Large intestine (tissue), 3 donors: ENCODE measurements at regions not wholly inside any gene's neighbourhood (a gene's known extent, or its start where the extent isn't known, plus 50 kb on each side); places are given as distances from the start of the nearest gene placed in this dataset.
A peak's percentile ranks its signal among the peaks of the same experiment; 100 is the strongest.

ENCODE experiments used
- DNase-seq, 2 donors: peaks; one replicate each; pipeline versions ENCODE4 v3.0.0 to v3.0.0-alpha.2; 2013
- H3K27ac ChIP-seq: one replicate; pipeline ENCODE4 v1.5.1; 2013; ENCODE audit warnings: low read length
- H3K27me3 ChIP-seq: 2 replicates; pipeline ENCODE4 v1.6.1; 2013; ENCODE audit warnings: low read length; ENCODE audit not compliant: control insufficient read depth, insufficient read depth
- H3K36me3 ChIP-seq: 2 replicates; pipeline ENCODE4 v1.6.1; 2013; ENCODE audit warnings: low read length; ENCODE audit not compliant: control insufficient read depth, insufficient read depth
- H3K4me1 ChIP-seq: one replicate; pipeline ENCODE4 v1.6.1; 2013; ENCODE audit warnings: low read length; ENCODE audit not compliant: control insufficient read depth, insufficient read depth
- H3K4me3 ChIP-seq: one replicate; pipeline ENCODE4 v1.5.1; 2013; ENCODE audit warnings: low read length
- H3K9me3 ChIP-seq: one replicate; pipeline ENCODE4 v1.6.1; 2013; ENCODE audit warnings: mild to moderate bottlenecking, low read depth, low read length, moderate library complexity; ENCODE audit not compliant: control insufficient read depth
- WGBS: methylation state at CpG from one replicate; pipeline ENCODE4 v1.1.5; 2013; ENCODE audit warnings: low lambda C conversion rate; ENCODE audit not compliant: insufficient coverage; 5-methylcytosine and 5-hydroxymethylcytosine counted together

DNA sequence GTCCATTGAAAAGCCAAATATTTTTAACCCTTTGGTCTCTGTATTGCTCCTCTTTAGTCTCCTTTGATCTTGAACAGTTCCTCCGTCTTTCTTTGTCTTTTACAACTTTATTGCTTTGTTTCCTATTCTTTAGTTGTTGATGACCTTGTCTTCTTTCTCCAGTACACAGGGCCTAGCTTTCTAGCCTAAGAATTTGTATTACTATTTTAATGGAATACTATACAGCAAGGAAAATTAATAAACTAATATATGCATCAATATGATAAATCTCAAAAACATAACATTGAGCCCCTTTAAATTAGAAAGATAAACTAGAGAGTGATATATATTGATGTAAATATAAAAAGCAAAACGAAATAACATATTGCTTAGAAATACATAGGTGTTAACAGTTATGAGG is 88.7 kb downstream of the NR1D2 start:
- H3K36me3 ChIP-seq = no peaks in the 10 kb centered on the region
- whole genome bisulfite sequencing = 67% methylated on average over 2 of the region's 2 CpGs

DNA sequence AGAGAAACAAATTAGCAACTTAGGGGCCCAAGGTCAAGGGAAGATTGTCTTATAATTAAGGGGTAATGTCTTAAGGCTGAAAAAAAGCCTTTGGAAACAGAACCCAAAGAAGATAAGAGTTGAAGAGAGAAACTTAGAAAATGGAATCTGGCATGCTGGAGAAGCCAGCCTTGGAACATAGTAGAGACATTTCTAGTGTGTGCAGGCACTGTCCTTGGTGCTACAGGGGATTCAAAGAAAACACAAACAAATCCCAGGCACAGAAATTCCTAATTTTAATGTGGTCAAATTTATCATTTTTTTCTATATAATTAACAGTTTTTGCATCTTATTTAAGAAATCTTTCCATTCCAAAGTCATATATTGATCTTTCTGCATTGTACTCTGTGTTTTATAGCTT is 89.4 kb downstream of the NR1D2 start:
- Histone ChIP-seq H3K9me3 (no peaks in the 10 kb centered on the region), H3K27me3 (peaks cover 3% of the 10 kb centered on the region), H3K4me1 (no peaks in the 10 kb centered on the region), H3K4me3 (no peak overlapping the region), H3K27ac (no peak overlapping the region), H3K36me3 (no peaks in the 10 kb centered on the region)
- DNase-seq = no peak

More for the DNA sequence above, 88.7 kb downstream of the NR1D2 start:
- no peak overlapping the region for H3K4me3 ChIP-seq
- H3K4me1 ChIP-seq = no peaks in the 10 kb centered on the region
- peaks cover 3% of the 10 kb centered on the region for H3K27me3 ChIP-seq
- no peak overlapping the region for H3K27ac ChIP-seq
- DNase-seq = no peak
- H3K9me3 ChIP-seq = no peaks in the 10 kb centered on the region

DNA sequence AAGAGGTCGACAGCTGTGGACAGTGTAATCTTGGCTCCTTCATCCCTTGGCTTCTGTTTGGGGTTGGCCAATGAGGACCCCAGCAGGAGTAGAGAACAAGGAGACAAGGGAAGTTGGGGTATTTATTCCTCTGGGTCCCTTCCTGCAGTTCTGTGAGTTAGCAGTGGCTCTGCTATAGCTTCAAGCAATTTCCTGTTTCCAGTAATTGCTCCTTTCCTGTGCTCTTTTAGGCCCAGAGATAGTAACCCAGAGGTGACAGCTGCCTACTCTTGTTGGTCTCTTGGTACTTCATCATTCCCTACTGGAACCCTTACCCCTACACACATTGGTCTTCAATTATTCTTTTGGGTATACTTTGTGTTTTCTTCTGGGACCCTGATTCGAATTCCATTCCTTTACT is 92.9 kb downstream of the NR1D2 start:
- H3K36me3 ChIP-seq = no peaks in the 10 kb centered on the region
- no peak overlapping the region for H3K4me3 ChIP-seq
- DNase-seq = no peak
- no peaks in the 10 kb centered on the region for H3K9me3 ChIP-seq
- H3K4me1 ChIP-seq = no peaks in the 10 kb centered on the region
- no peak overlapping the region for H3K27ac ChIP-seq
- WGBS = 63% methylated on average over 1 of the region's 2 CpGs
- H3K27me3 ChIP-seq = no peaks in the 10 kb centered on the region

DNA sequence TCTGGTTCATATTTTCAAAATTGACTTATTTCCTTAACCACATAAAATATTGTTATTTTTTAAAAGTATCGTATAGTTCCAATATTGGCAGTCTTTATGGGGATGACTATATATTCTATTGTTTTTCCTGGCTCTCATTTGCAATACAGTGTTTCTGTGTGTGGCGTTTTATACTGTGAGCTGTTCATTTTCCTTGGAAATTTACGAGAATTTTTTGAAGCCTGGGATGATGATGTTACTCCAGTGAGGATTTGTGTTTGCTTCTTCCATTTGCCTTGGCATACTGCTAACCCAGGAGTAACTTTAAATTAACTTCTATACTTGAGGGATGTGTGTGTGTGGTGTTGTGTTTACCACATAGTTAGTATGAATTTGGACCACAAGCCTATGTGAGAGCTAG is 95.2 kb downstream of the NR1D2 start:
- H3K4me1 ChIP-seq = no peaks in the 10 kb centered on the region
- no peaks in the 10 kb centered on the region for H3K36me3 ChIP-seq
- DNase-seq = no peak
- H3K9me3 ChIP-seq = no peaks in the 10 kb centered on the region
- no peak overlapping the region for H3K27ac ChIP-seq
- H3K27me3 ChIP-seq = no peaks in the 10 kb centered on the region
- WGBS = 100% methylated on average over 2 of the region's 3 CpGs
- no peak overlapping the region for H3K4me3 ChIP-seq

DNA sequence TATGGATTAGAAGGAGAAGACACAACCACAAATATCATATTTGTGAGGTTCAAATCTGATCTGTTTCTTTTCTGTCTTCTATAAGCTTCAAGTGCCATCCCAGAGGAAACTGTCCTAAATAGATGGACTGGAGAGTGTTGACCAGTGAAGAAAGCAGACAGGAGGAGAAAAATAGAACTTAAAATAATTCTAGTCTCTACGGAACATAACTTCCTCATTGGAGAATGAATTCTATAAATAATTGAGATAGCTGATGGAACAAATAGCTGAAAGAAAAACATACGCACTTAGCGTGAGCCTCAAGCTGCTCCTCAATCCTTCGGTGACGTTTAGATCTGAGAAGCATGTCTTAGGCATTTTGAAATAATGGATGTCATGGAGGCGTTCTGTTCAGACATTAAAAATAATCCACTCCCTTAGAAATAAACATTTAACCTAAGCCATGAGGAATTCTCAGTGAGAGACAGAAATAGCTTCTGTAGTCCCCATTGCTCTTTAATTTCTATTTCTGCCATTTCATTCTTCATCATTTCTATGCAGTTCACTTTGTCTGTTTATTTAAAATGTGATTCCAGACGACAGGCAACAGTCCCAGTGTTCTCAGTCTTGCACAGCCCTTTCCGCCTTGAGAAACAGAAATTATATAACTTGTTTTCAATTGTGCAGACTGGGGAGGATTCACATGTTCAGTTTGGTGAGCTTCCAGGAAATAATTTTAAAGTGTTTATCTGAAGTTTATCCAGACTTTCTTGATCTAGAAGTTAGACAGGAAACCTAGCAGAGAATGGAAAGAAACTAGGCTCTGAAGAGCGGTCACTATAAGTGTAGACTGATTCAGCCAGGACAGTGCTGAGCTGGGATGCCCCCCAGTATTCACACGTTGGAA is 97.3 kb downstream of the NR1D2 start:
- peak in 1 of 2 donors; percentile 13 for DNase-seq
- no peaks in the 10 kb centered on the region for H3K4me1 ChIP-seq
- H3K27ac ChIP-seq = no peak overlapping the region
- H3K27me3 ChIP-seq = no peaks in the 10 kb centered on the region
- H3K36me3 ChIP-seq = no peaks in the 10 kb centered on the region
- 77% methylated on average over 6 of the region's 10 CpGs for WGBS
- H3K4me3 ChIP-seq = no peak overlapping the region
- H3K9me3 ChIP-seq = no peaks in the 10 kb centered on the region

DNA sequence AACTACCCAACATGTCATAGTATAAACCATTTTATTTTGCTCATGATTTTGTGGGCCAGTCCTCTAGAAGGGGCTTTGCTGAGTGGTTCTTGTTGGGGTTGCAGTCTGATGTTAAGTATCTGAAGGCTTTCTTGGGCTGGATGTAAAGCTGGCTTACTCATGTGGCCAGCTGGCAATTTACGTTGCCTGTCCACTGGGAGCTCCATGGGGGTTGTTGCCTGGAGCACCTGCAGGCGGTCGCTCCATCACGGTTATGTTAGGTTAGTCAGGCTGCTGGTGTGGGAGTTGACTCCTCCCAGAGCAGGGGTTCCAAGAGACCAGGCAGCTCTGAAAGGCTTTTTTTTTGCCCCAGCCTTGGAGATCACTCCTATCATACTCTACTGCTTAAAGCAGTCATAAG is 98.1 kb downstream of the NR1D2 start:
- H3K4me1 ChIP-seq = no peaks in the 10 kb centered on the region

GRCh38 chr3:24043985-24044384 is 98.9 kb downstream of the NR1D2 start:
- H3K4me3 ChIP-seq = no peak overlapping the region
- no peak overlapping the region for H3K27ac ChIP-seq
- H3K27me3 ChIP-seq = no peaks in the 10 kb centered on the region
- no peaks in the 10 kb centered on the region for H3K4me1 ChIP-seq
- DNase-seq = no peak
- H3K36me3 ChIP-seq = no peaks in the 10 kb centered on the region
- H3K9me3 ChIP-seq = no peaks in the 10 kb centered on the region
- 93% methylated on average over 2 of the region's 5 CpGs for WGBS

More for the DNA sequence above, 98.1 kb downstream of the NR1D2 start:
- Histone ChIP-seq H3K4me3 (no peak overlapping the region), H3K27me3 (no peaks in the 10 kb centered on the region), H3K27ac (no peak overlapping the region), H3K9me3 (no peaks in the 10 kb centered on the region), H3K36me3 (no peaks in the 10 kb centered on the region)
- no CpG with 5 or more reads among the region's 4 CpGs for WGBS
- DNase-seq = no peak

GRCh38 chr3:24046214-24046613 is 101.1 kb downstream of the NR1D2 start:
- DNase-seq = no peak
- H3K27ac ChIP-seq = no peak overlapping the region

DNA sequence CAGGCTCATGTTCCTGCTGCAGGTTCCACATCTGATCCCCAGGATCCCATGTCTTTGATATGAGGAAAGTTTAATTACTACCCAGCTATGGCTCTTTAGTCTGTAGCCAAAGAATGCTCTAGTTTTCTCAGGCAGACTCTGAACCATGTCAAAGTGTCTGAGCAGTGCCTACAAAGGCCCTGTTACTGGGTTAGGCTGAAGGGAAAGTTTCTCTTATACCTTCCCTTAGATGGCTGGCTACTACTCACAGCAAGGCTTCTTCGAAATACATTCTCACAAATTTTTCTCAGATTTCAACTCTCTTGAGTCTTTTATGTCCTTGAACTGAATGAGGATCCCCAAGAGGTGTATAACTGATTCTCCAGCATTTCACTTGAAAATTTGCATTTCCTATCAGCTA is 102.4 kb downstream of the NR1D2 start:
- Histone ChIP-seq H3K4me1 (no peaks in the 10 kb centered on the region), H3K27me3 (no peaks in the 10 kb centered on the region), H3K4me3 (no peak overlapping the region), H3K27ac (no peak overlapping the region), H3K9me3 (no peaks in the 10 kb centered on the region), H3K36me3 (no peaks in the 10 kb centered on the region)
- DNase-seq = no peak
- no CpG with 5 or more reads among the region's 1 CpG for WGBS

More at GRCh38 chr3:24046214-24046613, 101.1 kb downstream of the NR1D2 start:
- Histone ChIP-seq H3K9me3 (no peaks in the 10 kb centered on the region), H3K4me1 (no peaks in the 10 kb centered on the region), H3K27me3 (no peaks in the 10 kb centered on the region), H3K4me3 (no peak overlapping the region), H3K36me3 (no peaks in the 10 kb centered on the region)

GRCh38 chr3:24048843-24049242 is 103.8 kb downstream of the NR1D2 start:
- Histone ChIP-seq H3K4me1 (no peaks in the 10 kb centered on the region), H3K27me3 (no peaks in the 10 kb centered on the region), H3K4me3 (no peak overlapping the region), H3K36me3 (no peaks in the 10 kb centered on the region), H3K27ac (no peak overlapping the region), H3K9me3 (no peaks in the 10 kb centered on the region)
- 100% methylated on average over 1 of the region's 1 CpG for WGBS
- no peak for DNase-seq

- no peak overlapping the region for H3K4me3 ChIP-seq
- H3K27me3 ChIP-seq = no peaks in the 10 kb centered on the region
- no peak overlapping the region for H3K27ac ChIP-seq
- H3K36me3 ChIP-seq = no peaks in the 10 kb centered on the region
- no peak for DNase-seq
- H3K9me3 ChIP-seq = no peaks in the 10 kb centered on the region
- H3K4me1 ChIP-seq = no peaks in the 10 kb centered on the region
These were observed 107.4 kb downstream of the NR1D2 start for GRCh38 chr3:24052446-24052845.
